ENCODE measurements at regions not wholly inside any gene's neighbourhood (a gene's known extent, or its start where the extent isn't known, plus 50 kb on each side); places are given as distances from the start of the nearest gene placed in this dataset.

DNA sequence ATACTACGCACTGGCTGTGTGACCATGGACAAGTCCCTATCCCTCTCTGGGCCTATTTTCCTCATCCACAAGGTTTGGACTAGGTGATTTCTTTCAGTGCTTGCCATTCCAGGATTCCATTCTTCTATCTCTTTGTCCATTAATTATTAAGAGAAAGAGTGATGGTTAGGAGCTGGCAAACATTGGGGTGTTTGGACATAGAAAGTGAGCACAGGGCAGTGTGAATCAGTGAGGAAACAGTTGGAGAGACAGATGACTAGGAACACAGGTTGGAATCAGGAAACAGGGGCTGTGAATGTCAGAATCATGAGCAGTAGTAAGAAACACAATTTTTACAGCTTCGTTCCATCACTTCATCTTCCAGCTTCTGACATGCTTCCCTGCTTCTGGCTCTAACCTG lies 211.8 kb downstream of the INSC start:
- TF ChIP-seq, protein P1, sequence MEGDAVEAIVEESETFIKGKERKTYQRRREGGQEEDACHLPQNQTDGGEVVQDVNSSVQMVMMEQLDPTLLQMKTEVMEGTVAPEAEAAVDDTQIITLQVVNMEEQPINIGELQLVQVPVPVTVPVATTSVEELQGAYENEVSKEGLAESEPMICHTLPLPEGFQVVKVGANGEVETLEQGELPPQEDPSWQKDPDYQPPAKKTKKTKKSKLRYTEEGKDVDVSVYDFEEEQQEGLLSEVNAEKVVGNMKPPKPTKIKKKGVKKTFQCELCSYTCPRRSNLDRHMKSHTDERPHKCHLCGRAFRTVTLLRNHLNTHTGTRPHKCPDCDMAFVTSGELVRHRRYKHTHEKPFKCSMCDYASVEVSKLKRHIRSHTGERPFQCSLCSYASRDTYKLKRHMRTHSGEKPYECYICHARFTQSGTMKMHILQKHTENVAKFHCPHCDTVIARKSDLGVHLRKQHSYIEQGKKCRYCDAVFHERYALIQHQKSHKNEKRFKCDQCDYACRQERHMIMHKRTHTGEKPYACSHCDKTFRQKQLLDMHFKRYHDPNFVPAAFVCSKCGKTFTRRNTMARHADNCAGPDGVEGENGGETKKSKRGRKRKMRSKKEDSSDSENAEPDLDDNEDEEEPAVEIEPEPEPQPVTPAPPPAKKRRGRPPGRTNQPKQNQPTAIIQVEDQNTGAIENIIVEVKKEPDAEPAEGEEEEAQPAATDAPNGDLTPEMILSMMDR (conservative IDR thresholded peaks at IDR 0.05; ENCODE audit: low read depth, low read length): no peak
- no peak for TF ChIP-seq EZH2 (IDR thresholded peaks at IDR 0.05; ENCODE audit: borderline replicate concordance, low read depth, low read length, poor library complexity, severe bottlenecking)
